IMR-90 (cell line): ENCODE measurements at regions not wholly inside any gene's neighbourhood (a gene's known extent, or its start where the extent isn't known, plus 50 kb on each side); places are given as distances from the start of the nearest gene placed in this dataset.

ENCODE experiments used
- CTCF ChIP-seq: conservative IDR thresholded peaks from 2 replicates; pipeline ENCODE4 v1.5.1; 2012; ENCODE audit warnings: mild to moderate bottlenecking, low read depth, low read length, improper control_type of control experiment
- MAFK ChIP-seq: IDR thresholded peaks from 2 replicates; pipeline ENCODE4 v1.6.1; 2012; ENCODE audit warnings: low read depth, low read length, improper control_type of control experiment
- MAZ ChIP-seq: IDR thresholded peaks from 2 replicates; pipeline ENCODE4 v1.6.1; 2012; ENCODE audit warnings: low read depth, mild to moderate bottlenecking, low read length, improper control_type of control experiment, moderate library complexity, borderline replicate concordance
- MXI1 ChIP-seq: IDR thresholded peaks from 2 replicates; pipeline ENCODE4 v1.6.1; 2012; ENCODE audit warnings: low read depth, mild to moderate bottlenecking, low read length, moderate library complexity, borderline replicate concordance
- POLR2A ChIP-seq: IDR thresholded peaks from 2 replicates; pipeline ENCODE4 v1.6.1; 2012; ENCODE audit warnings: mild to moderate bottlenecking, low read depth, low read length
- RAD21 ChIP-seq: IDR thresholded peaks from 2 replicates; pipeline ENCODE4 v1.6.1; 2012; ENCODE audit warnings: low read length, improper control_type of control experiment
- USF2 ChIP-seq: fragments of 150-350 bp; IDR thresholded peaks from 2 replicates; pipeline ENCODE4 v1.6.1; 2017; ENCODE audit warnings: mild to moderate bottlenecking, antibody characterized with exemption, low read length, low read depth

GRCh38 chr3:185988080-185988815, 50.4 kb upstream of the TRA2B start:
- TF ChIP-seq CTCF (peak; percentile 15; the same call in 1 of the 2 replicates), POLR2A (no peak), MAZ (no peak), MXI1 (no peak), RAD21 (0 out of 2 replicates have a peak, but pooled peaks have one; percentile 10), MAFK (no peak), USF2 (no peak)
